NCI-H460 (cell line): ENCODE measurements at regions not wholly inside any gene's neighbourhood (a gene's known extent, or its start where the extent isn't known, plus 50 kb on each side); places are given as distances from the start of the nearest gene placed in this dataset.
"Not testable (repeated sequence)": the region's sequence is repeated elsewhere in the genome, so short reads cannot be mapped to it uniquely, and the experiment has no call there.

Experiments used
- DNase-seq: peaks from one replicate; pipeline ENCODE4 v3.0.0-alpha.2; 2016; ENCODE audit warnings: low read depth; ENCODE audit errors: extremely low read depth

- DNase-seq: no peak
Measured at GRCh38 chr21:17390569-17390968, 122.3 kb upstream of the CXADR start.

DNA sequence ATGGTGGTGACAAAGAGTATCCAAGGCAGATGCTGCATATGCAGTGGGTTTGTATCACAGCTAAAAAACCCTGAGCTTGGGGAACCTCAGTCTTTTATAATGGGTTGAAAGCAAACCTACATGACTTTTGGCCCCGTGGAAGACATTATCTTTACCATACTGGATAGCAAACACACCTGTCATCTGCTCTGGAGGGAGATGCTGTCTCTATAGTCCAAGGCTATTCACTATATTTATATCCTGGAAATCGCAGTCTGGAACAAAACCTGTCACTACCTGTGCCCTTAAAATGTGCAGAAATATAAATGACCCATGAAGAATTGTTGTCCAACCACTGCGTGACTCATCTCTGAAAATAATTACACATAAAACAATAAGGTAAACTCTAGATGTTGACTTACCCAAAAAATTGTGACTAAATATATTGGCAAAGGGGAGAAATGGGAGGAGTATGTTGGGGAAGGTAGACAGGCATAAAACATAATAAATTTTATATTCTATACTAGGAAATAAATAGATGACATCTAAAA is 121.0 kb upstream of the CXADR start:
- no peak for DNase-seq

- DNase-seq: no peak
Measured at GRCh38 chr21:17393413-17393812, 119.4 kb upstream of the CXADR start.

- no peak for DNase-seq
Measured at GRCh38 chr21:17396948-17397347, 115.9 kb upstream of the CXADR start.

GRCh38 chr21:17397703-17398102 is 115.1 kb upstream of the CXADR start:
- DNase-seq: no peak

- DNase-seq: not testable (repeated sequence)
Measured at GRCh38 chr21:17398954-17399353, 113.9 kb upstream of the CXADR start.

- DNase-seq: no peak
Measured at GRCh38 chr21:17402937-17403336, 109.9 kb upstream of the CXADR start.

DNA sequence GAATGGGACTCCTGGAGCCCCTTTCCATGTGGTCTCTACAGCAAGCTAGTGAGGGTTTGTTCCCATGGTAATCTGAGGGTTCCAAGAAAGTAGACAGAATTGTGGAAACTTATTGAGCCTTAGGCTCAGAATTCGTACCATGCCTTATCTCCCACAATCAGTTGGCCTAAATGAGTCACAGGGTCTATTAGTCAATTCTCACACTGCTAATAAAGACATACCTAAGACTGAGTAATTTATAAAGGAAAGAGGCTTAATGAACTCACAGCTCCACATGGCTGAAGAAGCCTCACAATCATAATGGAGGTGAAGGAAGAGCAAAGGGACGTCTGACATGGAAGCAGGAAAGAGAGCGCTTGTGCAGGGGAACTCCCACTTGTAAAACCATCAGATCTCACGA is 106.6 kb upstream of the CXADR start:
- DNase-seq: no peak

- DNase-seq: no peak
Measured at GRCh38 chr21:17414766-17415165, 98.1 kb upstream of the CXADR start.

DNA sequence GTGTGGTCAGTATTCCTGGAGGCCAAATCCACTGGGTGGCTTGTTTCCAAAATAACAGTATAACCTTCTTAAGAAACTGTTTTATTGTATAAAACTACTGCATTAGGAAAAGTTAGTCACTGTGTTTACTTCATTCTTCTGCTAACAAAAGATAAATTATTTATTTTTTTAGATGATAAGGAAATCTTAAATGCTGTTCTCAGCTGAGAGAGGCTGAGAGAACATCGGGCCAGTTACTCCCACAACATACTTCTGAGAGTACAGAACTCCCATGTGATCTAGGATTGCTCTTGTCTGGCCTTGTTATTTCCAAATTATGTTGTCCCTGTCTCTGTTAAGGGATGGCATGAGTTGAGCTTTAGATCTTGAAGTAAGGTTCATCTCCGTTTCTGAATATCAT is 96.7 kb upstream of the CXADR start:
- no peak for DNase-seq

DNA sequence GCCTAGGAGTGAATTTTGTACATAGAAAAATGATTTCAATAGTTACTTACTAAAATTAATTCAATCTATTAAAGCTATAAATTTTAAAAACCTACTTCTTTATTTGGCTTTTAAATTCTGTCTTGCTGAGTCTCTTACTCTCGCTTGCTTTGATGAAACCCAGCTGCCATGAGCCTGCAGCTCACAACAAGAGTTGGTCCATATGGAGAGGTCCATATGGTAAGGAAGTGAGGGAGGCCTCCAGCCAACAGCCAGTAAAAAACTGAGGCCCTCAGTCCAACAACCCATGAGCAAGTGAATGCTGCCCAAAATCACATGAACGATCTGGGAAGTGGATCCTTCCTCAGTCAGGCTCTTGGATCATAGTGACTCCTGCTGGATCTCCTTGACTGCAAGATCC is 89.9 kb upstream of the CXADR start:
- DNase-seq: no peak

GRCh38 chr21:17427157-17427556 is 85.7 kb upstream of the CXADR start:
- DNase-seq: no peak

GRCh38 chr21:17427831-17428483 is 84.9 kb upstream of the CXADR start:
- DNase-seq: no peak

GRCh38 chr21:17428484-17428869 is 84.4 kb upstream of the CXADR start:
- no peak for DNase-seq

DNA sequence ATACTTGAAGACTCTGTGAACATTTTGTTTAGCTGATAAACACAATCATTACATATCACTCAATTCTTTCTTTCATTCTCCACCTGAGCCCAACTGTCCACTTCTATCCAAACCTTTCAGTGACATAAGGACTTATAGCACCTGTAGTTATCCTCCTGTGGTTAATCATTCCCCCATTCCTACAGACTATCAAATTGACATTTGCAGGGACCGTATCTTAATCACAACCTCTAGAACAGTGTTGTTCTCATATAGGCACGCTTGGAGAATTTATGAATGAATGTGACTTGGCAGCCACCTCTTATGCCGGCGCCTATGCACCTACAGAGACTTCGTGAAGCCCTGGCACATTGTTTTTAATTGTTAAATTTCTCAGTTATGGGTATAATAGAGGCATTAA is 83.9 kb upstream of the CXADR start:
- no peak for DNase-seq

DNA sequence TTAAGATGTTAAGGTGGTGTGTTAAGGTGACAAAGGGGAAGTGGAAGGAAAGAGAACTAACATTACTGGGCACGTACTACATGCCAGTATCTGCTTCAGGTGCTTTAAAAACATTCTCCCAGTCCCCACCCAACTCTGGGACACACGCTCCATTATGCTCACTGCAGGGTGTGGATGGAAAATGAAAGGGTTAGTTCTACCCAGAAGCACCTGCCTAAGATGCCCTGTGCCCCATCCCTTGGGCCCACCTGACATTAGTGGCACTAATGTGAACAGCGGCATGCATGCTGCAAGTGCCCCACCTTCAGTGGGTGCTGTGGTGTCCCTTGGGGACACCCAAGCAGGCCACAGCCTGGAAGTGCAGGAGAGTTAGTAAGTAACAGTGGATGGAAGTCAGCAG is 82.9 kb upstream of the CXADR start:
- no peak for DNase-seq

DNA sequence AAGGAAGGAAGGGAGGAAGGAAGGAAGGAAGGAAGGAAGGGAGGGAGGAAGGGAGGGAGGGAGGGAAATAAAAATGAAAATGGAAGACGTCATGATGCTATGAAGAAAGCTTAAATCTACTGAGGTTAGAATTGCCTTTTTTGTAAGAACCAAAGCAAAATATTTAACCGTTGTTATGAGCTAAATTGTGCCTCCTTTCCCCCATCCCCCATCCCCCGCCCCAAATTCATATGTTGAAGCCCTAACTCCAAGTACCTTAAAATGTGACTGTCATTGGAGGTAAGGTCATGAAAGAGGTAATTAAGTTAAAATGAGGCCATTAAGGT is 80.1 kb upstream of the CXADR start:
- DNase-seq: no peak

- DNase-seq: no peak
Measured at GRCh38 chr21:17433730-17434129, 79.1 kb upstream of the CXADR start.

DNA sequence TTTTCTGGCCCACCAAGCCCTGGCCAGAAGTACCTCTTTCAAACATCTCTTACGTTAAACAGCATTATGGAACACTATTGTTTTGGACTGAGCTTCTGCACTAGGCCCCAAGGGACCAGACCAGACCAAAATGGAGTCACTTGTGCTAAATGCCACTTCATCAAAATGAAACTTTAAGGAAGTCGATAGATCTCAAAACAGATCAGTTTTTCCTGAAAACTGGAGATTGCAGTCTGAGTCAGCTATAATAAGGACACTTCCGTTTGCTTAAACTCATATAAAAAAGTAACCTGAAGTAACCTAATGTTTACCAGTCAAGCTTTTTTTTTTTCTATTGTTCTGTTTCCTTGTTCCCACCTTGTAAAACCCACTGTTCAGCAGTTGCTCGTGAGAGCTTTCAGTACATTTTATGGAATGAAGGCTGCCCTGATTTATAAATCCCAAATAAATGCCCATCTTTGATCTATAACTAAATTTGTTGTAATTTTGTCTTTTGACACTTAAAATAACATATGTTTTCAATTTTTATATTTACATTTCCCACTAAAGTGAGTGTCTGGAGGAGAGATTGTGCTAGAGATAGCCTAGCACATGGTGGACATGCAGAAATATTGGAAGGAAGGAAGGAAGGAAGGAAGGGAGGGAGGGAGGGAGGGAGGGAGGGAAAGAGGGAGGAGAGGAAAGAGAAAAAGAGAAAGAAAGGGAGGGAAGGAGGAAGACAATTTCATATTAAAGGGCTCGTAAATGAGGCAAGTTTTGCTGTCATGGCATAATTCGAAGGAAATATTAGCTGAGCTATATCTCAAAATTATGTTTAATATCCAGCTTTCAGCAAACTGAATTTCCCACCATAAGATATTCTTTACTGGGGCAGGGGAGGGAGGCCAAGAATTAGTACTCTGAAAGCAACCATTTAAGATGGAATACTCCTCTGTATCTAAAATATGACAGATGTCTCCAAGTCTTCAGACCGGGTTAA is 77.0 kb upstream of the CXADR start:
- DNase-seq: no peak

DNA sequence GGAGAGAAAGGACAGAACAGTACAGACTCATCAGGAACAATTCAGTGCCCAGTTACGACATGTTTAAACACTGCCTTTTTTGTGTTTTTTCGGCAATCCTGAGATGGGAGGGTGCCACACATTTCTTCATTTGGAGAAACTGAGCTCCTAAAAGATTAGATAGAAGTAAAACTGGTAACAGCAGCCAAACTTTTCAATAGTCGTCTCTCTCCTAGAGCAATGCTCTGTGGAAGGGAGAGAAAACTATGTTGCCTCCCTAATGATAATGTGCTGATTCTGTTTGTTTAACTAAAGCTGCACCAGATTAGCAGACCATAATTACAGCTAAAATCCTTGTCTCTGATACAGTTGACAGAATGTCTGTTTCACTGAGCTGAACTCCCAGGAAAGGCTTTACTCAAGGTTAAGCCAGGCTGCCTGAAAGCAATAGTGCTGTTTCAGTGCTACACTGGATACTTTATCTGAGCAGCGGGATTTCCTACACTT is 76.2 kb upstream of the CXADR start:
- no peak for DNase-seq

DNA sequence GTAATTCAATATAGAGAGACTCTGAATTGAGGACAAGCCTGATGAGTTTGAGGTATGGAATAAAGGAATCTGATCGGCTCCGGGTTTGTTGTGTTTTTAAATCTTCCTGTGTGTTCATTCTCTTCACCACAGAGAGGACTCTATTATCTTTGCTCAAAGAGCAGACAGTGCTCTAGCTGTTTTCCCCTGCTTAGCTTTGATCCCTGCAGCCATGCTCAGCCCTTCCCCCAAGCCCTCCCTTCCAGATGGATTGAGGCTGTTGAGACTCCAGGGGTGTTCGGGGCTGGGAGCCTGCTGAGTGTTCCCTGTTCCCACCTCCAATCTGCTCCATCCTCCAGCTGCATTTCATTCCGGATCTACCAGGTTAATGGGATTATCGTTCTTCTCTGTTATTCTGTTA is 74.2 kb upstream of the CXADR start:
- no peak for DNase-seq

DNA sequence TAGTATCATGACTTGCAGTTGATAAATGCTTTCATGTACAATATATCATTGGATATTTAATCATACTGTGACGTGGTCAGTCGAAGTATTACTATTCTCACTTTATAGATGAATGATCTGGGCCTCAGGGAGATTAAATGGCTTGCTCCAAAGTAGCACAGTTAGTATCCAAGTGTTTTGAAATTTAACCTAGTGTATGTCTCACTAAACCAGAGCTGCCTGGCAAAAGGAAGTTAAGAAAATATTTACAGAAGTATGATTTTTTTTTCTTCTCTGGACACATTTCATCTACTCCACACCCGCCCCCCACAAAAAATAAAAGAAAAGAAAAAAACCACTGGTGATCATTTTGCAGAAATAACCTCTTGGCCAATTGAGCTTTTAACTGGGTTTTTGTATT is 71.9 kb upstream of the CXADR start:
- DNase-seq: no peak
